GM18951 (cell line): ENCODE measurements at regions not wholly inside any gene's neighbourhood (a gene's known extent, or its start where the extent isn't known, plus 50 kb on each side); places are given as distances from the start of the nearest gene placed in this dataset.

Experiments
- POLR2A ChIP-seq: IDR thresholded peaks from 4 replicates; pipeline ENCODE4 v1.6.1; 2011; ENCODE audit warnings: mild to moderate bottlenecking; ENCODE audit not compliant: insufficient read length, insufficient read depth; ENCODE audit errors: extremely low read depth
- in situ Hi-C: fragments of 300-500 bp; cut with MboI; formaldehyde crosslinking; loops from one replicate; pipeline ENCODE4 v1.12.0; 2022; ENCODE audit warnings: low sequenced_read_pairs, mixed read lengths, inconsistent platforms; ENCODE audit not compliant: unreplicated experiment

DNA sequence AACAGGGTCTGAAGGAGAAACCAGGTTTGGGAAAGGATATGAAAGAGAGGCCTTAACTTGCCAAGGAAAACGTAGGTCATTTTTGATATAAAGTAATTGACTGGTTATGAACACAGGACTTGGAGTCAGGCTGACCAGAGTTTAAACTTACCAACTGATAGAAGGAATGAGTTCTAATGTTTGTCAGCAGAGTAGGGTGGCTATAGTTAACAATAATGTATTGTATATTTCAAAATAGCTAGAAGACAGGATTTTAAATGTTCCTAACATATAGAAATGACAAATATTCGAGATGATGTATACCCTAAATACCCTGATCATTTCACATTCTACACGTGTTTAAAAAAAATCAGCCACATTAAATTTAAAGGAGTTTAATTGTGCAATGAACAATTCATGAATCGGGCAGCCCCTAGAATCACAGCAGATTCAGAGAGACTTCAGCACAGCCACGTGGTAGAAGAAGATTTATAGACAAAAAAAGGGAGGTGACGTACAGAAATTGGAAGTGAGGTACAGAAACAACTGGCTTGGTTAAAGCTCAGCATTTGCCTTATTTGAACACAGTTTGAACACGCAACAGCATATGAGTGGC, 52.5 kb upstream of the PLEKHG7 start:
- in situ Hi-C loops = no loop called here
- no peak for TF ChIP-seq POLR2A

DNA sequence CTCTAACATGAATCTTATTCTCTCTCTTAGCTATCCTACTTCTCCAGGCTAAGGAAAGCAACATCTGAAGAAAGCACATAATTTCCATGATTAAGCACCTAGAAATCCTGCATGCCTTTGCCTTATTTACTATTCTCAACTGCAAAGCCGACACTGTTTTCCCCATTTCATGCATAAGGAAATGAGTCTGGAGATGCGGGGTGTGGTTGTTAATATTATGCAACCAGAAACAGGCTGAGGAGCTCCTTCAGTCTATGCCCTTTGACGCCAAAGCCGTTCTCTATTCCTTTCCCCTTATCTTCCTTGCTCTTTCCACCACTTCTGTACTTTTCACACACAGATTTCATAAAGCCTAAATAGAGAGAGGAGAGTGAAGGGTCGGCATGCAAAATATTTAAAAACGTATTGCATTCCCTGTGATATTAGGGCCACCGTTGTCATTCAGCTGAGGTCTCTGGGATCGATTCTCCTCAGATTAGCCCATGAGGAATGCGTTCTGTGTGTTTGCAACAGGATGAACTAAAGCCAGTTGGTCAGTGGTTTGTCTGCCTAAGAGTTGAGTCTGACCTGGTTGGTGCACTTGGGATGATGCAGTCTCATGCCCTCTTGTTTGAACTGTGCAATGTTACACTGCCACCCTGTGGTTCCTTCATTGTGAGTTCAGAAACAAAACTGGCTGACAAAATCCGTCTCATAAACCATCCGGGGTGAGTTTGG, 53.1 kb upstream of the PLEKHG7 start:
- TF ChIP-seq POLR2A = no peak
- in situ Hi-C loops = loop anchor here (10.0 kb wide), 1 partner anchor 1275 kb away; no protein-coding TSS in a partner anchor

DNA sequence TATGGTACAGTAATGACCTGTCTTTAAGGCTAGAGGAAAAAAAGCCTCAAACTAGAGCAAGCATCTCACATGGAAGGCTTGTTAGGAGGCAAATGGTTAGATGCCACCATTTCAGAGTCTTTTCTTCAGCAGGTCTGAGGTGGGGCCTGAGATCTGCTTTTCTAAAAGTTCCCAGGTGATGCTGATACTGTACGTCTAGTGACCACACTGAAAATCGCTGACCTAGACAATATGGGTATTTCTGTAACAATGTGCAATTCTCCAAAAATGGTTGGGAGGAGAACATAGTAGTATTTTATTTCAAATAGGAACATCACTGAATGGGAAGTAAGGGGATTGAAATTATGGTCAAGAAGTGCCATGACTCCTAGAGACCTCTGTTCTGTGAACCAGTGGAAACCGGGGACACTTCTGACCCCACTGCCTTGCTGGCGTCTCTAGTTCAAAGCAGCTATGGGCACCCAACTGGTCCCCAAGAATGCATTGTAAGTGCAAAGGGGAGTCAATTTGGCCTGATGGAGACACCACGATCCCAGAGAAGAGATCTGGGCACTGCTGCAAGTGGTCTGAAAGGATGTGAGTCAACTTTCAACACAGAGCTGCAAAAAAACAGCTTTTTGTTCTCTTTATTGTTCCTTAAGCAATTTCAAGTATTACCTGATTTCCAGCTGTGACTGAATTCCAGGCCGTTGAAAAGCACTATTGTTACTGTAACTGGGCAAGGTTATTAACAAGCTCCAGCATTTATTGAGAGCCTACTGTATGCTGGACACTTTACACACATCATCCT, 54.4 kb upstream of the PLEKHG7 start:
- in situ Hi-C loops = loop anchor here (10.0 kb wide), 1 partner anchor 1274 kb away; no protein-coding TSS in a partner anchor
- no peak for TF ChIP-seq POLR2A

DNA sequence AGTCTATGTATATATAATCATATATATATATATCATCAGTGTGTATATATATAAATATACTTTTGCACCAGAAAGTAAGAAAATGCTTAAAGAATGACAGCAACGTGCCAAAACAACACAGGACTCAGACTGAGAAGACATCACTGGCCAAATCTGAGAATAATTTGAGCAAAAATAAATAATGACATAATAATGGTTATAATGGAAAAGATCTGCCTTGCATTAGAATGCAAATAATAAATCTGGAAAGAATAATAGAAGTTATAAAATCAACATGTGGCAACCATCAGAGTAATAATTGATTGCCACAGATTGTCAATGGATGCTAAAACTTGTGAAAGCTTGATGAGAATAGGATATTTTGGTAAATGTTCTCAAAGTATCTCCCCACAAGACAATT, 61.5 kb upstream of the PLEKHG7 start:
- in situ Hi-C loops = loop anchor here (10.0 kb wide), 1 partner anchor 1266 kb away; no protein-coding TSS in a partner anchor
- TF ChIP-seq POLR2A = no peak

DNA sequence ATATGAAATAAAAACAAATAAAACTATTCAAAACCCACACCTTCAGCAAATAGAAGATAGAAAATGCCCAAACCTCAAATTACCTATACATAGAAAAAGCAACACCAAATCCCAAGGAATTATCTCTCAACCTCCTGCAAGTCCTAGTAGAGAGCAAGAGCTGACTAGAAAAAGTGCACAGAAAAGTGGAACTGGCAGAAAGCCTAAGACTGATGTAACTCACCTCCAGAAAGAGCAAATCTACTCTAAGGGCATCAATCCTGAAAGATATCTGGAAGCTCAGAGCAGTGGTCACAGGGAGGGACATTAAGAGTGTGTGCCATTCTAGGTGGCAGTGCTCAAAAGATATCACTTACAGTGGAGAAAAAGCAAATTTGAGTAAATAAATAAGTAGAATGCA, 62.1 kb upstream of the PLEKHG7 start:
- no peak for TF ChIP-seq POLR2A
- in situ Hi-C loops = loop anchor here (10.0 kb wide), 1 partner anchor 1266 kb away; no protein-coding TSS in a partner anchor

DNA sequence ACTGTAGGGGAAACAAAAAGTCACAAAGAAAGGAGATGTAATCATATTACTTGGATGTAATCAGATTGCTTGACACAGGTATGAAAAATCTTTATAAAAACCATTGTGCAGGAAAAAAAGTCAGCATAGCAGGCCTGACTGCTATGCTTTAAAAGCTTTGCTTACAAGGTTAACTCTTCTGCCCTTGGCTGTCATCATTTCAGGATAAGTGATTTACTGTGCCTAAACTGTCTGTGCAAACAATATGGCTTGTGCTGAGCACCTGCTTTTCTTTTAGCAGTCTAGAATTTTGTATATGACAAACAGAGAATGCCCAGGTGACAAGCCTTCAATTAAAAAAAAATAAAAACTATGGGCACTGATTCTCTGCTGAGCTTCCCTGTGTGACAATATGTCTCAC, 63.8 kb upstream of the PLEKHG7 start:
- TF ChIP-seq POLR2A = no peak
- in situ Hi-C loops = no loop called here

DNA sequence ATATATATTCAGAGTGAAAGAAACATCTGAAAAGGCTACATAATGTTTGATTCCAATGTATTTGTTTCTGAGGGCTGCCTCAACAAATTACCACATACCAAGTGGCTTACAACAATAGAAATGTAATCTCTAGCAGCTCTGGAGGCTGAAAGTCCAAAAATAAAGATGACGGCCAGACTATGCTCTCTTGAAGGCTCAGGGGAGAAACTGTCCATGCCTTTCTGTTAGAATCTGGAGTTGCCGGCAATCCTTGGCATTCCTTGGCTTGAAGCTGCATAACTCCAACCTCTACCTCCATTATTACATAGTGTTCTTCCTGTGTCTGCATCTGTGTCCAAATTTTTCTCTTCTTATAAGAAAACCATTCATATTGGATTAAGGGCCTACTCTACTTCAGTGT, 68.1 kb upstream of the PLEKHG7 start:
- in situ Hi-C loops = no loop called here

DNA sequence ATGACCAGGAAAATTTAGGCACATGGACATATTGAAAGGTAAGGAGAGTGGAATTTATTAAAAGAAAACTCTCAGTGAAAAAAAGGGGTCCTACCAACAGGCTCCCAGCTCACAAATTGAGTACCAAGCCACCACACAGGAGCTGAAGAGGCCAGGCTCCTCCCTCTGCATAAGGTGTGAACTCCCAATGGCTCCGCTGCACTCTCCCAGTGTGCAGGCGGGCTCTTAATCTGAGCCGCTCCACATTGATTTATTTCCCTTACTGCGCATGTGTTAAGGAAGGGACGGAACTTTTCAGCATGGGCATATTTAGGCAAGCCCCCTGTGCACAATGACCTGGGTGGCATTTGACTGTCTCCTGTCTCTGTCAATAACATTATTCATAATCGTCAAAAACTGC, 68.6 kb upstream of the PLEKHG7 start:
- no peak for TF ChIP-seq POLR2A
- in situ Hi-C loops = no loop called here

More for the DNA sequence above, 68.1 kb upstream of the PLEKHG7 start:
- no peak for TF ChIP-seq POLR2A

DNA sequence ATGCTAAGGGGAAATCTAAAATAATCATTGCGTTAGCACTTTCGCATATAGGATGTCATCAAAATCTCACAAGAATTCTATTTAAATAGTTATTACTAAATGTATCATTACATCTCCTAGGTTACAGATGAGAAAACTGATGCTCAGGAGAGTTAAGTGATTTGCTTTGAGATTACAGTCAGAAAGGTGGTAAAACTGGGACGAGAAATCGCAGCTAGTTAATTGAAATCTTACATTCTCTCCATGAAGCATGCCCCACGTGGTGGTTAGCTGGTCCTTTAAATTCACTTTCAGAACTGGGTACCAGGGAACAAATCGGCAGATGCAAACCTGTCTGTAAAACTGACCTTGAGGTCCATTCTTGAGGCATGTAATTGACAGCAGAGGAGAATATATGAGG, 71.8 kb upstream of the PLEKHG7 start:
- no peak for TF ChIP-seq POLR2A
- in situ Hi-C loops = no loop called here

DNA sequence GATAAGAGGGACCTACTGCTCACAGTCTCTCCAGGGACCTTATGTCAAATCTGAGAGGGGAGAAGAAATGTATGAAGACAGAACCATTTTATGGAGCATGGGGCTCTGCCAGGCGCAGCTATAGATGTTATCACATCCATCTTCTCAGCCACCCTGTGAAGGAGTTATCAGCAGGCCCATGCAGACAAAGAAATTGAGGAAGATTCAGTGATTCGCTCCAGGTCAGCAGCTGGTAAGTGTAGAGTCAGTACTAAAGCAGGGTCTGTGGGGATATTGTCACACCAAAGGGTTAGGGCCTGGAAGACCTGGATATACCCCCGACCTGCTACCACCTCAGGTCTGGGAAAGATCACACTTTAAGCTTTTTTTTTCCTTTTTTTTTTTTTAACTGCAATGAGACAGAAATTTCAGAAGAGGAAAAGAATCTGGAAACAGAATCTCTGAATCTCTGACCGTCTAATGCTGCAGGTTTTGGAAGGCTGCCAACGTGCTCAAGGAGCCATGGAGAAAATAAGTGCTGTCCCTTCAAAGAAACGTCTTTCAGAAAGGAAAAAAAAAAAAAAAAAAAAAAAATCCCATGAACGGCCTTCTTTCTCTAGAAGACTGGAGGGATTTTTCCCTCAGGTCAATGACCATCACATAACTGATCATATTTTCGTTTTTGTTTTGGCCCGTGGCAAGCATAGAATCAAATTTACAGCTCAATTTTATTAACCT, 73.3 kb upstream of the PLEKHG7 start:
- in situ Hi-C loops = no loop called here
- TF ChIP-seq POLR2A = no peak

DNA sequence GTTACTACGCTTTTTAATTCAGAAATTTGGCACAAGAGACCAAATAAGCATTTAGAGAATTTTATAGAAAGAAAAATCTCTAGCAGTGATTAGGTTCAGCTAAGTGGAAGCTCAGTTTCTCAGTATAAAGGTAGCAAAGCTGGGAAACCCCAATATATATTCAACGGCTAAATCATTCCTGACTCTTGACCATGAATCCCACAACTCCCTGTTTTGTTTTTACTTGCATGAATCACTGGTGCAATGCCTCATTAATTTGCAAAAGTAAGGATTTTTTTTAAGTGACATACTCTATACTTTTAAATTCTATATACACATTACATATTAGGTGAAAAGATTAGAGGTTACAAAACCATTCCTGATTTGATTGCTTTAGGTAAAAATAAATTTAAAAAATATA, 74.3 kb upstream of the PLEKHG7 start:
- in situ Hi-C loops = no loop called here
- TF ChIP-seq POLR2A = no peak

DNA sequence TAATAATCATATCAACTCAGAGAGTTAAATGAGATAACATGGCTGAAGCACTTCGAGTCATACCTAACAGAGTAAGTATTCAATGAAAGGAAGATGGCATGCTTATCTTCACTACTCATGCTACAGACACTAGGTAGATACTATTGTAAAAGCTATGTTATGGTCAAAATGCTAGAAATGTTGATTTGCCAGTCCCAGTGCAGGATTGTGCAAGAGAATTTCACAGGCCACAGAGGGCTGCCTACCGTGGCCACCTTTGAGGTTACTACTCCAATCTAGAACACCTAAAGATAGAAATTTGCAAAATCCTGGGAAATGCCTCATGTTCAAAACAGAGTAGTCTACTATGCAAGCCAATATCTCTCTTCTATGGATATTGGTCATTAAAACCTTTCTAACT, 75.3 kb upstream of the PLEKHG7 start:
- in situ Hi-C loops = no loop called here
- no peak for TF ChIP-seq POLR2A
